ENCODE measurements at regions not wholly inside any gene's neighbourhood (a gene's known extent, or its start where the extent isn't known, plus 50 kb on each side); places are given as distances from the start of the nearest gene placed in this dataset.

- TF ChIP-seq CTCF (IDR thresholded peaks at IDR 0.05), result no peak
- intact Hi-C loops (cut with DNase I), result no loop called here
Measured at GRCh38 chr15:47383801-47384200, 333.5 kb upstream of the SEMA6D start.

GRCh38 chr15:47384341-47384740 lies 333.0 kb upstream of the SEMA6D start:
- Histone ChIP-seq H3K27ac (no peak overlapping the region), H3K4me3 (no peak overlapping the region), H3K9me3 (no peaks in the 10 kb centered on the region), H3K27me3 (no peaks in the 10 kb centered on the region), H3K36me3 (no peaks in the 10 kb centered on the region), H3K4me1 (peaks cover 0 to 9% of the 10 kb centered on the region in 2 donors)
- peak in 1 of 2 donors; percentile 70 for DNase-seq (ENCODE audit: low spot score in 2 of 2)
- TF ChIP-seq CTCF (IDR thresholded peaks at IDR 0.05), result no peak
- intact Hi-C loops (cut with DNase I), result no loop called here

More at GRCh38 chr15:47383801-47384200, 333.5 kb upstream of the SEMA6D start:
- Histone ChIP-seq H3K4me3 (no peak overlapping the region), H3K27ac (no peak overlapping the region), H3K9me3 (no peaks in the 10 kb centered on the region), H3K4me1 (peaks cover 0 to 9% of the 10 kb centered on the region in 2 donors), H3K27me3 (no peaks in the 10 kb centered on the region), H3K36me3 (no peaks in the 10 kb centered on the region)
- no peak for DNase-seq (ENCODE audit: low spot score in 2 of 2)

- Histone ChIP-seq H3K9me3 (no peaks in the 10 kb centered on the region), H3K4me3 (no peak overlapping the region), H3K27me3 (no peaks in the 10 kb centered on the region), H3K27ac (no peak overlapping the region), H3K4me1 (peaks cover 0 to 9% of the 10 kb centered on the region in 2 donors), H3K36me3 (no peaks in the 10 kb centered on the region)
- intact Hi-C loops (cut with DNase I), result no loop called here
- TF ChIP-seq CTCF (IDR thresholded peaks at IDR 0.05), result no peak
- DNase-seq (ENCODE audit: low spot score in 2 of 2), result no peak
Measured at GRCh38 chr15:47384776-47385175, 332.5 kb upstream of the SEMA6D start.

GRCh38 chr15:47386459-47386858 lies 330.8 kb upstream of the SEMA6D start:
- Histone ChIP-seq H3K4me3 (no peak overlapping the region), H3K4me1 (peaks cover 0 to 9% of the 10 kb centered on the region in 2 donors), H3K9me3 (no peaks in the 10 kb centered on the region), H3K36me3 (no peaks in the 10 kb centered on the region), H3K27ac (no peak overlapping the region), H3K27me3 (no peaks in the 10 kb centered on the region)
- intact Hi-C loops (cut with DNase I), result no loop called here
- no peak for TF ChIP-seq CTCF (IDR thresholded peaks at IDR 0.05)
- DNase-seq (ENCODE audit: low spot score in 2 of 2), result no peak

- H3K27ac ChIP-seq, result no peak overlapping the region
- no peaks in the 10 kb centered on the region for H3K9me3 ChIP-seq
- H3K36me3 ChIP-seq, result no peaks in the 10 kb centered on the region
- no peaks in the 10 kb centered on the region for H3K27me3 ChIP-seq
- H3K4me1 ChIP-seq, result peaks cover 0 to 9% of the 10 kb centered on the region in 2 donors
- no peak for TF ChIP-seq CTCF (IDR thresholded peaks at IDR 0.05)
- DNase-seq (ENCODE audit: low spot score in 2 of 2), result no peak
- intact Hi-C loops (cut with DNase I), result no loop called here
- H3K4me3 ChIP-seq, result no peak overlapping the region
Measured at GRCh38 chr15:47388299-47388698, 329.0 kb upstream of the SEMA6D start.

GRCh38 chr15:47390208-47390765 lies 327.0 kb upstream of the SEMA6D start:
- Histone ChIP-seq H3K36me3 (no peaks in the 10 kb centered on the region), H3K4me1 (no peaks in the 10 kb centered on the region), H3K9me3 (no peaks in the 10 kb centered on the region), H3K27me3 (no peaks in the 10 kb centered on the region), H3K4me3 (no peak overlapping the region), H3K27ac (no peak overlapping the region)
- intact Hi-C loops (cut with DNase I), result no loop called here
- no peak for DNase-seq (ENCODE audit: low spot score in 2 of 2)
- no peak for TF ChIP-seq CTCF (IDR thresholded peaks at IDR 0.05)
